Urinary bladder (tissue), 3 donors: ENCODE measurements at regions not wholly inside any gene's neighbourhood (a gene's known extent, or its start where the extent isn't known, plus 50 kb on each side); places are given as distances from the start of the nearest gene placed in this dataset.
"Not testable (repeated sequence)": the region's sequence is repeated elsewhere in the genome, so short reads cannot be mapped to it uniquely, and the experiment has no call there.

ENCODE experiments used
- DNase-seq: peaks from one replicate; pipeline ENCODE4 v3.0.0-alpha.2; 2015; ENCODE audit errors: extremely low spot score
- H3K27ac ChIP-seq: one replicate; pipeline ENCODE4 v1.5.1; 2013; ENCODE audit warnings: low read depth, mild to moderate bottlenecking, moderate library complexity
- H3K36me3 ChIP-seq: one replicate; pipeline ENCODE4 v1.6.1; 2013; ENCODE audit warnings: mild to moderate bottlenecking, moderate library complexity; ENCODE audit not compliant: insufficient read depth
- H3K4me1 ChIP-seq: one replicate; pipeline ENCODE4 v1.6.1; 2013; ENCODE audit warnings: mild to moderate bottlenecking, moderate library complexity; ENCODE audit not compliant: insufficient read depth
- H3K4me3 ChIP-seq: one replicate; pipeline ENCODE4 v1.5.1; 2013; ENCODE audit warnings: low read depth, low read length
- WGBS: extraction: QIAGEN DNeasy Blood & Tissue Kit; methylation state at CpG from one replicate; pipeline ENCODE4 v1.1.7; 2013; 5-methylcytosine and 5-hydroxymethylcytosine counted together
- donor health status: healthy with polysubstance abuse.
- donor health status: healthy.

GRCh38 chr5:120910629-120911028 lies 446.5 kb downstream of the PRR16 start:
- no peak overlapping the region for H3K4me3 ChIP-seq
- WGBS = 63% methylated on average over 1 of the region's 1 CpG
- H3K36me3 ChIP-seq = no peaks in the 10 kb centered on the region
- no peak for DNase-seq
- no peak overlapping the region for H3K27ac ChIP-seq
- H3K4me1 ChIP-seq = no peaks in the 10 kb centered on the region

- no peak overlapping the region for H3K27ac ChIP-seq
- WGBS = 86% methylated on average over 2 of the region's 2 CpGs
- no peaks in the 10 kb centered on the region for H3K36me3 ChIP-seq
- no peaks in the 10 kb centered on the region for H3K4me1 ChIP-seq
- no peak for DNase-seq
- no peak overlapping the region for H3K4me3 ChIP-seq
Measured at GRCh38 chr5:120913396-120913795, 449.3 kb downstream of the PRR16 start.

DNA sequence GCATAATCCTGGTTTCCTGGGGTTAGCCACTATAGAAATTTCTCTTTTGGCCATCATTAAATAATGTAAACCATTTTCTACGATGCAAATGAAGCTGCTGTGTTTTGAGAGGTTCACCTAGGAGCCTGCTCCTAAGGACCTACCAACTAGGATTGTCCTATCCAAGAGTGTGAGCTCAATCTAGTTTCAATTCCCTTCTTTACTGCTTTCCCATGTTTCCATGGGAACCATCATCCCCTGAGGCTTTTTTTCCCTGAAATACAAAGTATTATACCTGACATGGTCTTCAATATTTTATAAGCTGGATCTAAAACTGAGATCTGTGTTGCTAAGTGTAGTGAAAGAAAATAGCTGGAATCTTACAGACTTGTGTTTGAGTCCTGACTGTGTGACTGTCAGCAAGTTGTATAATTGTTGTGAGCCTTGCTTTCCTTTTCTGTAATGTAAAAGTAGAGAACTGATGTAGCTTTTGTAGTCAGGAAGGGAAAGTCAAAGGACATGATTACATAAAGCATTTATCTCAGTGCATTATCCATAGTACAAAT lies 453.2 kb downstream of the PRR16 start:
- 27% methylated on average over 1 of the region's 1 CpG for WGBS
- DNase-seq = no peak
- Histone ChIP-seq H3K36me3 (no peaks in the 10 kb centered on the region), H3K27ac (no peak overlapping the region), H3K4me3 (no peak overlapping the region), H3K4me1 (no peaks in the 10 kb centered on the region)

GRCh38 chr5:120919017-120919416 lies 454.9 kb downstream of the PRR16 start:
- WGBS = 94% methylated on average over 2 of the region's 2 CpGs
- Histone ChIP-seq H3K36me3 (no peaks in the 10 kb centered on the region), H3K4me3 (no peak overlapping the region), H3K27ac (no peak overlapping the region), H3K4me1 (no peaks in the 10 kb centered on the region)
- no peak for DNase-seq

- no peak overlapping the region for H3K27ac ChIP-seq
Measured at GRCh38 chr5:120923026-120923425, 458.9 kb downstream of the PRR16 start.

DNA sequence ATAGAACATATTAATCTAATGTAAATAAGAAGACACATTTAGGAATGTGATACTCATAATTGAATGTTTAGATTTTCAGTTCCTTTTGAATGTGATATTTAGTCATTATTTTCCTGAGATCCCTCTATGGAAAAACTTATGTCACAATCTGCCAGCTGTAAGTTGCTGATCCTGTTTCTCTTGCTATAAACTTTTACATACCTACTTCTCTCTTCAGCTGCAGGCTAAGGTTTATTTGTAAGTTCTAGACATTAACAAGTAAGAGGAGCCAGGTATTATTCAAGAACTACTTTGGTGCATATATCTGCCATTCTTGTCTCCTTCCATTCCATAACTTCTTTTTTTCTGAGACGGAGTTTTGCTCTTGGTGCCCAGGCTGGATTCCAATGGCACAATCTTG lies 462.4 kb downstream of the PRR16 start:
- H3K27ac ChIP-seq = no peak overlapping the region
- no peaks in the 10 kb centered on the region for H3K36me3 ChIP-seq
- H3K4me1 ChIP-seq = no peaks in the 10 kb centered on the region
- DNase-seq = no peak
- H3K4me3 ChIP-seq = no peak overlapping the region
- WGBS = 80% methylated on average over 1 of the region's 1 CpG

More at GRCh38 chr5:120923026-120923425, 458.9 kb downstream of the PRR16 start:
- Histone ChIP-seq H3K4me1 (no peaks in the 10 kb centered on the region), H3K36me3 (no peaks in the 10 kb centered on the region), H3K4me3 (no peak overlapping the region)
- WGBS = 94% methylated on average over 3 of the region's 3 CpGs
- DNase-seq = no peak

DNA sequence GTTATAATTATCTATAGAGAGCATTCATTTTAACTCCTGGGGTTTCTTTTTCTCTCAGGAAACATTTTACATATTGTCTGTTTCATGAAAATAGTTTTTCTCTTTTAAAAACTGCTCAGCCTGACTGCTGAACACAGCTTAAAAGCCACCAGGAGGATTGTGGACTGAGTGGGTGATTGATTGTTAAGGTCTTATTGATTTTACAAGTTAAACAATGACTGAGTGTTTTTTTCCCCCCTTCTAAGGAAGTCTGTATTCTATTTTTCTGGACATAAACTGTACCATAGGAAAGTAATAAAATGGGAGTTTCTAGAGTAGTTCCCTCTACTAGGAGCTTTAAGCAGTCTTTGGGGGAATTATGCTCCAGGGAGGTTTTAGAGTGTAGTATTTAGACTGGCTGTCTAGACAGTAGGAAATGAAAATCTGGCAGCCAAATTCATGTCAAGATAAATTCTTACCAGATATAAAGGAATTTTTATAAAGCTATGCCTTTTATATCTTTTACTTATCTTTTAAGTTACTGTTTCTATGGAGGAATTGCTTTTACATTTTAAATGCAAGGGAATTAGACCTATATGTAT lies 463.9 kb downstream of the PRR16 start:
- Histone ChIP-seq H3K36me3 (no peaks in the 10 kb centered on the region), H3K4me3 (no peak overlapping the region), H3K4me1 (no peaks in the 10 kb centered on the region), H3K27ac (no peak overlapping the region)
- DNase-seq = no peak

- no peak overlapping the region for H3K4me3 ChIP-seq
- no peaks in the 10 kb centered on the region for H3K4me1 ChIP-seq
- DNase-seq = no peak
- no peak overlapping the region for H3K27ac ChIP-seq
- H3K36me3 ChIP-seq = no peaks in the 10 kb centered on the region
Measured at GRCh38 chr5:120932480-120932879, 468.4 kb downstream of the PRR16 start.

GRCh38 chr5:120934031-120934430 lies 469.9 kb downstream of the PRR16 start:
- Histone ChIP-seq H3K36me3 (no peaks in the 10 kb centered on the region), H3K4me3 (no peak overlapping the region), H3K27ac (no peak overlapping the region), H3K4me1 (no peaks in the 10 kb centered on the region)
- 47% methylated on average over 1 of the region's 1 CpG for WGBS
- DNase-seq = no peak

DNA sequence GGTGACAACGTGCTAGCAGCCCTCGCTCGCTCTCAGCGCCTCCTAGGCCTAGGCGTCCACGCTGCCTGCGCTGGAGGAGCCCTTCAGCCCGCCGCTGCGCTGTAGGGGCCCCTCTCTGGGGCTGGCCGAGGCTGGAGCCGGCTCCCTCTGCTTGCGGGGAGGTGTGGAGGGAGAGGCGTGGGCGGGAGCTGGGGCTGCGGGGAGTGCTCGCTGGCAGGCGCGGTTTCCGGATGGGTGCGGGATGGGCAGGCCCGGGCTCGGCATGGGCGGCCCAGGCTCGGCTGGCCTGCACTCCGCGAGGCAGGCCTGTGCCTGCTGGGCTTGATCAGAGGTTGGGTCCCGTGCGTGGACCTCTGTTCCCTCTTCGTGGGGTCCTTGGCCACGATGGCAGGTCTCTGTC lies 472.6 kb downstream of the PRR16 start:
- Histone ChIP-seq H3K36me3 (no peaks in the 10 kb centered on the region), H3K27ac (no peak overlapping the region), H3K4me1 (no peaks in the 10 kb centered on the region), H3K4me3 (no peak overlapping the region)
- DNase-seq = no peak
- WGBS = 94% methylated on average over 31 of the region's 31 CpGs

DNA sequence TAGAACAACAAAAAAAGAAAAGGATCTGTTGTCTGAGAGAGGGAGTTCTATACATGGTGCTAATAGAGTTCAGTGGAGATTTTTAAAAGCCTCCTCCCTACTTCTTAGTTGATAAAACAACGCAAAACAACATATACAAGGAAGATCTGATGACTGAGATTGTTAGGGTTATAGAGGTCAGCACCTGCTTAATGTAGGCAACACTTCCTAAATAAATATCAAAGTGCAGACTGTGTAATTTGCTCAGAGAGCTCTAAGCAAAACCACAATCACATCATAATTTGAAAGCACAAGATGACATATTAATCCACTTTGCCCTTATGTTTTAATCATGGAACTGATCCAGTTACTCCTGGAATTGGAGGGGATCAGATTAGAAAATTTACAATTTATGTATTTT lies 474.5 kb downstream of the PRR16 start:
- no peaks in the 10 kb centered on the region for H3K36me3 ChIP-seq
- WGBS = 55% methylated on average over 1 of the region's 1 CpG

GRCh38 chr5:120942596-120943350 lies 478.7 kb downstream of the PRR16 start:
- DNase-seq = no peak
- no peaks in the 10 kb centered on the region for H3K36me3 ChIP-seq
- H3K4me3 ChIP-seq = no peak overlapping the region
- WGBS = 56% methylated on average over 8 of the region's 8 CpGs
- H3K27ac ChIP-seq = no peak overlapping the region
- H3K4me1 ChIP-seq = no peaks in the 10 kb centered on the region

More for the DNA sequence above, 474.5 kb downstream of the PRR16 start:
- DNase-seq = no peak
- Histone ChIP-seq H3K4me3 (no peak overlapping the region), H3K4me1 (no peaks in the 10 kb centered on the region), H3K27ac (no peak overlapping the region)

GRCh38 chr5:120949596-120949995 lies 485.5 kb downstream of the PRR16 start:
- H3K4me1 ChIP-seq, DNase-seq, H3K4me3 ChIP-seq, H3K36me3 ChIP-seq, H3K27ac ChIP-seq: not testable (repeated sequence)
- WGBS = 88% methylated on average over 4 of the region's 4 CpGs

GRCh38 chr5:120953445-120953844 lies 489.3 kb downstream of the PRR16 start:
- not testable (repeated sequence) for DNase-seq, H3K4me3 ChIP-seq, H3K27ac ChIP-seq, H3K4me1 ChIP-seq, H3K36me3 ChIP-seq
- WGBS = 75% methylated on average over 2 of the region's 2 CpGs
